ENCODE measurements at regions not wholly inside any gene's neighbourhood (a gene's known extent, or its start where the extent isn't known, plus 50 kb on each side); places are given as distances from the start of the nearest gene placed in this dataset.
"Not testable (repeated sequence)": the region's sequence is repeated elsewhere in the genome, so short reads cannot be mapped to it uniquely, and the experiment has no call there.

DNA sequence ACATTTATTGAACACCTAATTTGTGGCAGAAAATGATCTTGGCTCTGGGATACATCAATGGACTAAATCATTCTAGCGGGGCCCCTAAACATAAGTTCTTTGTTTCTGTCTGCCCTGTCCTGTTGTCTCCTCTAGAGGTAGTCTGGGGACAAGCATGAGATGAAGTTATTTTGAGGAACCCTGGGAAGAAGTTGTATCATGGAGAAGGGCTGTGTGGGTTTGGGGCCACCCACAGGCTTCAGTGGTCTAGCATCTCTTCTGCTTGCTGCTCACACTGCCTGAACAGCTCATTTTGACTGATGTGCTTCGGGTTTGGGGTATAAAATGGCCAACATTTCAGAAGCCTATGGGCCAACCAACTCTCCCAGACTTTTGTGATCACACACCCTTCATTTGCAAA is 50.3 kb upstream of the OSBPL11 start:
- DNase-seq: no peak

DNA sequence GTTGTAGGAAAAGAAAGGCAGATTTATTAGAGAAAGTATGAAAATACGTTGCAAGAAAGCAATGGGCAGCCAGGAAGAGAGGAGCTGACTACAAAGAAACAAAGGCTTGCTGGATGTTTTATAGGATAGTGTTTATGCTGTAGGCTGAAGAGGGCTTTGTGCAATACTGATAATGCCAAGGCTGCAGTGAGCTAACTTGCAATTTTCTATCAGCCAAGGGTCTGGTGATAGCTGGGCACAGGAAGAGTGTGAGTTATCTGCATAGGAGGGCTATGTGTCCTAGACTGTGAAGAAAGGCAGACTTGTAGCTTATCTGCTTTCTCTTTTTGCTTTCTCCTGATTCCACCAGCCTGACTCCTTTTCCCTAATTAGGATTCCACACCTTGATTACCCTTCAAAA is 51.3 kb upstream of the OSBPL11 start:
- no peak for DNase-seq

GRCh38 chr3:125647318-125648014 is 52.2 kb upstream of the OSBPL11 start:
- DNase-seq: no peak

DNA sequence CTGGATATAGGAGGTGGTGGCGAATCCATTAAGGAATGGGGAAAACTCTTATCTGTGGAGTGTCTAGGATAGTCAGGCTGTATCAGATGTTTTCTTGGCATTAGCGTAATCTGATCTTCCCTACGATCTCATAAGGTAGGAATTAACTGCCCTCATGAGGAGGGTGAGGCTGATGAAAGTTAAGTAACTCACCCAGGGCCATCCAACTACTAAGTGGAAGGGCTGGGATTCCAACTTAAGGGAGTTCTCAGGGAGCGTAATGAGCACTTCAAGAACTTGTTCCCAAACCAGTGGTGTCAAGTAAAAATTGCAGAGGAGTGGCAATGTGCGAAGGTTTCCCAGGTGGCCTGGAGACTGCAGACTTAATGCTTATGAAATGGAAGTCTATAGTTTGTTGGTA is 55.9 kb upstream of the OSBPL11 start:
- no peak for DNase-seq

- no peak for DNase-seq
Observed at GRCh38 chr3:125652349-125652748, 57.1 kb upstream of the OSBPL11 start.

GRCh38 chr3:125654526-125654925 is 59.2 kb upstream of the OSBPL11 start:
- no peak for DNase-seq

DNA sequence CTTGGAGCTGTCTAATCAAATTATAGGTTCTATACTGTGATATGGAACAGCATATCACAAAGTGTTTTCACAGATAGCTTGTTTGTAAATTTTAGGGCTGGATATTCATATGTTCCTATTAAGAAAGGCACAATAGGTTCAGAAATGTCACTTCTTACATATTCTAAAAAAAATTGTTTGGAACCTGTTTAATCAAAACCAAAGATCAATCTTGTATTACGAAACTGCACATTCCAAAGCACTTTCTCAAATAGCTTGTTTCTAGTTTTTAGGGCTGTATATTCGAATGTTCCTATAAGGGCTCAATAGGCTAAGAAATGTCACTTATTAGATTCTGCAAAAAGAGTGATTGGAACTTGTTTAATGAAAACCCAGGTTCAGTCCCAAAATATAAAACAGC is 67.4 kb upstream of the OSBPL11 start:
- DNase-seq: no peak

- no peak for DNase-seq
Observed at GRCh38 chr3:125670352-125670751, 75.1 kb upstream of the OSBPL11 start.

DNA sequence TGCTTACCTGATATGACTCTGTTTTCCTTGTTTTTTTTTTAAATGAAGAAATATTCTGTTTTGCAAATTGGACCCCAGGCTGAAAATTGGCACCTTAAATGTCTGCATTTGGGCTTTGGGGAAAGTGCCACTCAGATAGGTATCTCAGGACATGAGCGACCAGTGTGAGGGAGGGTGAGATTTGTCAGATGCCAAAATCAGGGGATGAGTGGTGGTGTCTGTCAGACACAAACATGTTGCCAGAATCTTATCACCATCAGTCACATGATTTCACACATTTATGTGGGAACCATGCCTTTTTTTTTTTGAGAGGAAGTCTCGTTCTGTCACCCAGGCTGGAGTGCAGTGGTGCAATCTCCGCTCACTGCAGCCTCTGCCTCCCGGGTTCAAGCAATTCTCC is 75.6 kb upstream of the OSBPL11 start:
- DNase-seq: no peak

GRCh38 chr3:125671461-125672243 is 76.4 kb upstream of the OSBPL11 start:
- no peak for DNase-seq

- no peak for DNase-seq
Observed at GRCh38 chr3:125675791-125676190, 80.5 kb upstream of the OSBPL11 start.

- DNase-seq: no peak
Observed at GRCh38 chr3:125679258-125679657, 84.0 kb upstream of the OSBPL11 start.

GRCh38 chr3:125681146-125681545 is 85.8 kb upstream of the OSBPL11 start:
- DNase-seq: no peak

DNA sequence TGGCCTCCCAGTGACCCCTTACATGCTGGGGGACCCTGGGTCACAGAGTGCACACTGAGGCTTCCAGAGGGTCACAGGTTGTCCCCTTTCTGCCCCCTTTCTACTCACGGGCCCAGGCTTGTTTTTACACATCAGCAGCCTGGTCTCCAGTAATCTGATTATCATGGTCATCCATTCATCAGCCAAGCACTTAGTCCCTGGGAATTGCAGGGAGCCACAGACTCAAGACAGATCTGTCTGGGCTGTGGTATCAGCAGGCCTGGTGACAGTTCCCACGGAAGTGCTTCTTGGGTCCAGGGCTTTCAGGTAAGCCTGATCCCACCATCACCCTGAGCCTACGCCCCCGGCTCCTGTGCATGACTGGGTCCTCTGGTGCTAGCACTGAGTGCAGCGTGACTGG is 86.6 kb upstream of the OSBPL11 start:
- DNase-seq: not testable (repeated sequence)

DNA sequence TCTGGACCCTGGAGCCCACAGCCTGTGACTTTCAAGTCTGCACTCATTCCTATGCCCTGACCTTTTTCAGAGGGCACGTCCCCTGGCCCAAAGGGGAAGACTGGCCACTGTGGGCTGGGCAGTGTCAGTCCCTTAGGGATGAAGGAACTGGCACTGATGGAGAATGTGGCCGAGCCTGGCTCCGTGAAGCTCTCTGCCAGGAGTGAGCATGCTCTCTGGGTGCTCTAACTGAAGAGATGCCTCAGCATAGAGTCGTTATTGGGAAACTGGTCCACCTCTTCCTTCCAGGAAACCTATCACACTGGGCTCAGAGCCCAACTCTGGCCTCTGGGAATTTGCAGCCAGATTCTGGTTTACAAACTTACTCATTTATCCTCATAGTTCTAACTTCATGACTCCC is 87.3 kb upstream of the OSBPL11 start:
- DNase-seq: not testable (repeated sequence)

- peak; percentile 21 for DNase-seq
Observed at GRCh38 chr3:125683067-125683829, 88.0 kb upstream of the OSBPL11 start.

DNA sequence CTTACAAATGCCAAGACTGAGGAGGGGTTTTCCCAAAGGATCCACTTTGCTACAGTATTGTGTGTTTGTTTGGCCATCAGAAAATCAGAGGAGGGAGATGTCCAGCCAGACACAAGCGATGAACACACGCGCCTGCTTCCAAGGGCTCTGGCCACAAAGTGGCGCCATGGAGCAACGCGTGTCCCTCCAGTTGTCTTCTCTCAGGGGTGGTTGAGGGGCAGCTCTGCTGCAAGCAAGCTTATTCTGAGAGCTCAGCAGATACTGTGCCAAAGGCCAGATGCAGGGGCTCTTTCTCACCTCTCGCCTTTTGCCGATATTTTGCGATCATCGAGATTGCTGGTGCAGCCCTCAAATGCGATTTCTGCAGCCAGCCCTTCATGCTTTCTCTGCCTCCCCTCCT is 88.9 kb upstream of the OSBPL11 start:
- DNase-seq: no peak

DNA sequence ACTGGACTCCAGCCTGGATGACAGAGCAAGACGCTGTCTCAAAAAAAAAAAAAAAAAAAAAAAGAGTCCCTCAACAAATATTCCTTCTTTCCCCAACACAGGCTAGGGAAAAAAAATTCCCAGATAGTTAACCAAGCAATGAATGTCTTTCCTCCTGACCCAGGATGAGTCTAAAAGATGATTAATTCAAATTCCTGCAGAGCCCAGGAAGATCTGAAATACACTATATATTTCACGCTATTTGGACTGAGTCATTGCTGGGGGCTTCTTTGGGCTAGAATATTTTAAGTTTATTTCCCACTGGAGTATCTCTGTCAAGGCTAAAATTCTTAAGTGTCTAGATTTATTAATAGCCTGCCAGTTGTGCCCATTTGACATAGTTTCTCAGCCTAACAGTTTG is 90.4 kb upstream of the OSBPL11 start:
- DNase-seq: not testable (repeated sequence)

DNA sequence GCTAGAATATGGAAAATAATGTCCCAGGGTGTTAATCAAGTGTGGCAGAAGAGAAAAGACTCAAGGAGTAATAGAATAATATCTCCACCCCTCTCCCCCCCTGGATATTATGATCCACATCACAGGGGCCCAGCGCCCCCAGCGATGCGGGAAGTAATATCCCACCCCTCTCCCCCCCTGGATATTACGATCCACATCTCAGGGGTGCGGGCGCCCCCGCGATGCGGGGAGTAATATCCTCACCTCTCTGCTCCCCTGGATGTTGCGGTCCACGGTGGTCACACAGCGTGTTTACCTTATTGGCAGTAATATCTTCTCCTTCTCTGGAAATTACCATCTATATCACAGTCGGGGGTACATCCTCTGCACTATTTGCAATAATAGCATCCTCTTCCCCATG is 97.1 kb upstream of the OSBPL11 start:
- DNase-seq: no peak

- DNase-seq: no peak
Observed at GRCh38 chr3:125693887-125694286, 98.6 kb upstream of the OSBPL11 start.

- no peak for DNase-seq
Observed at GRCh38 chr3:125694761-125695294, 99.5 kb upstream of the OSBPL11 start.

DNA sequence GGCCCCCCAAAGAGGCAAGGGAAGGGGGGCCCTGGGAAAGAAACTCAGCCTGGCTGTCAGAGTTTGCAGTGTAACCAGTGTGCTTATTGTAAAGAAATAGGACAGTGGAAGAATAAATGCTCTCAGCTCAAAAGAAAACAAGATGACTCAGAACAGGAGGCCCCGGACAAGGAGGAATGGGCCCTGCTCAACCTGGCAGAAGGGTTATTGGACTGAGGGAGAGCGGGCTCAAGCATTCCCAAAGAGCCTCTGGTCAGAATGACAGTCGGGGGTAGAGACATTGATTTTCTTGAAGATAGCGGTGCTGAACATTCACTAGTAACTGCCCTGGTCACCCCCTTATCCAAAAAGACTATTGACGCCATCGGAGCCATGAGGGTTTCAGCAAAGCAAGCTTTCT is 100.4 kb upstream of the OSBPL11 start:
- DNase-seq: no peak

- not testable (repeated sequence) for DNase-seq
Observed at GRCh38 chr3:125697126-125697525, 101.8 kb upstream of the OSBPL11 start.

All from NCI-H1694 (cell line).